A549 (cell line): ENCODE measurements at regions not wholly inside any gene's neighbourhood (a gene's known extent, or its start where the extent isn't known, plus 50 kb on each side); places are given as distances from the start of the nearest gene placed in this dataset.
"Not testable (repeated sequence)": the region's sequence is repeated elsewhere in the genome, so short reads cannot be mapped to it uniquely, and the experiment has no call there.

Experiments
- ATAC-seq, 2 experiments: fragments of 200-7000 bp in 1 of 2; fragments of >200 bp in 1 of 2; cut with Nextera tagmentation in 1 of 2; cut with Tn5 transposase in 1 of 2; 3 replicates each; pipeline versions ENCODE4 v1.8.0 to v1.9.1; 2018 to 2020; ENCODE audit warnings: mild to moderate bottlenecking in 1 of 2, moderate library complexity in 1 of 2
- CTCF ChIA-PET: fragments of 300-600 bp; sonication (Branson Sonifier 250); formaldehyde crosslinking; extraction: SDS; loops from one replicate; lab custom pipeline; 2021; ENCODE audit warnings: antibody characterized with exemption, inconsistent platforms; lab: Yijun Ruan, JAX
- POLR2A ChIA-PET: fragments of 350-600 bp; formaldehyde crosslinking; extraction: SDS; loops from one replicate; lab custom pipeline; 2021; ENCODE audit warnings: antibody characterized with exemption, inconsistent platforms; lab: Yijun Ruan, JAX
- DNase-seq, 2 experiments: peaks; one replicate each; pipeline versions ENCODE4 v3.0.0 to v3.0.0-alpha.2; 2011 to 2016; ENCODE audit warnings: low read depth in 1 of 2, low spot score in 1 of 2
- FAIRE-seq: peaks from 2 replicates; lab custom pipeline; 2011; peaks lifted over from hg19 to GRCh38; lab: Jason Lieb, UNC
- H3K27ac ChIP-seq, 2 experiments: fragments of >200 bp; sonication (Bioruptor Twin); formaldehyde crosslinking; 3 replicates each; pipeline ENCODE4 v1.5.1; 2016 to 2017
- H3K4me1 ChIP-seq: fragments of >200 bp; sonication (Bioruptor Twin); formaldehyde crosslinking; 3 replicates; pipeline ENCODE4 v1.6.1; 2016
- H3K4me2 ChIP-seq: fragments of >200 bp; sonication (Bioruptor Twin); formaldehyde crosslinking; 3 replicates; pipeline ENCODE4 v1.6.1; 2016
- H3K4me3 ChIP-seq: fragments of >200 bp; sonication (Bioruptor Twin); formaldehyde crosslinking; 3 replicates; pipeline ENCODE4 v1.5.1; 2016
- H3K9me3 ChIP-seq: fragments of >200 bp; sonication (Bioruptor Twin); formaldehyde crosslinking; 3 replicates; pipeline ENCODE4 v1.6.1; 2016
- CBX2 ChIP-seq: fragments of 200-600 bp; sonication (generic); IDR thresholded peaks from 2 replicates; pipeline ENCODE4 v1.6.1; 2016; ENCODE audit warnings: low read depth, mild to moderate bottlenecking, borderline replicate concordance
- CBX8 ChIP-seq: fragments of 200-600 bp; sonication (generic); IDR thresholded peaks from 2 replicates; pipeline ENCODE4 v1.6.1; 2016
- EHF ChIP-seq: fragments of 250-450 bp; sonication (Bioruptor Pico); IDR thresholded peaks from 2 replicates; pipeline ENCODE4 v1.5.0; 2020; ENCODE audit warnings: mild to moderate bottlenecking
- FOSL2 ChIP-seq, 2 experiments: fragments of 450-650 bp in 1 of 2; fragments of >200 bp in 1 of 2; sonication (Bioruptor Twin) in 1 of 2; formaldehyde crosslinking; IDR thresholded peaks; 2 replicates each; pipeline versions ENCODE4 v1.5.0 to v1.6.1; 2016 to 2020; ENCODE audit warnings: mild to moderate bottlenecking in 1 of 2, moderate library complexity in 1 of 2
- FOXS1 ChIP-seq: fragments of 250-450 bp; sonication (Bioruptor Pico); IDR thresholded peaks from 2 replicates; pipeline ENCODE4 v1.5.0; 2020; ENCODE audit warnings: mild to moderate bottlenecking, moderate library complexity
- GATA3 ChIP-seq: IDR thresholded peaks from 2 replicates; pipeline ENCODE4 v1.6.1; 2012; ENCODE audit warnings: borderline replicate concordance
- HDAC2 ChIP-seq: fragments of 200-600 bp; sonication (generic); IDR thresholded peaks from 2 replicates; pipeline ENCODE4 v1.6.1; 2016
- HEYL ChIP-seq: fragments of 250-450 bp; sonication (Bioruptor Pico); IDR thresholded peaks from 2 replicates; pipeline ENCODE4 v1.8.0; 2021; ENCODE audit warnings: mild to moderate bottlenecking, moderate library complexity
- HOXA7 ChIP-seq: fragments of 250-450 bp; sonication (Bioruptor Pico); IDR thresholded peaks from 2 replicates; pipeline ENCODE4 v1.5.0; 2020; ENCODE audit warnings: mild to moderate bottlenecking, moderate library complexity
- HOXB13 ChIP-seq: fragments of 250-450 bp; sonication (Bioruptor Pico); IDR thresholded peaks from 2 replicates; pipeline ENCODE4 v1.5.0; 2020; ENCODE audit warnings: low read depth, mild to moderate bottlenecking, moderate library complexity
- MYC ChIP-seq: IDR thresholded peaks from 2 replicates; pipeline ENCODE4 v1.6.1; 2012; ENCODE audit warnings: mild to moderate bottlenecking, inconsistent platforms, low read length, improper control_type of control experiment, borderline replicate concordance
- POLR2A ChIP-seq: IDR thresholded peaks from 2 replicates; pipeline ENCODE4 v1.6.1; 2012; ENCODE audit warnings: mild to moderate bottlenecking, low read length
- RNF2 ChIP-seq: fragments of 200-600 bp; sonication (generic); IDR thresholded peaks from 2 replicates; pipeline ENCODE4 v1.6.1; 2016; ENCODE audit warnings: low read depth, mild to moderate bottlenecking, antibody characterized with exemption, moderate library complexity, borderline replicate concordance
- SMC3 ChIP-seq: fragments of >200 bp; sonication (Bioruptor Twin); formaldehyde crosslinking; IDR thresholded peaks from 3 replicates; pipeline ENCODE4 v1.6.1; 2018; ENCODE audit warnings: inconsistent platforms
- TFCP2L1 ChIP-seq: fragments of 250-450 bp; sonication (Bioruptor Pico); IDR thresholded peaks from 2 replicates; pipeline ENCODE4 v1.5.0; 2021; ENCODE audit warnings: mild to moderate bottlenecking
- TP53 ChIP-seq: fragments of 250-450 bp; sonication (Bioruptor Pico); IDR thresholded peaks from 2 replicates; pipeline ENCODE4 v1.5.0; 2021; ENCODE audit warnings: mild to moderate bottlenecking, moderate library complexity
- ZC3H11A ChIP-seq: fragments of 450-650 bp; IDR thresholded peaks from 2 replicates; pipeline ENCODE4 v1.6.1; 2014; ENCODE audit warnings: antibody characterized with exemption, mild to moderate bottlenecking
- ZFP36 ChIP-seq: fragments of 450-650 bp; IDR thresholded peaks from 2 replicates; pipeline ENCODE4 v1.6.1; 2014; ENCODE audit warnings: borderline replicate concordance; ENCODE audit not compliant: partially characterized antibody
- ZNF302 ChIP-seq: fragments of 250-450 bp; sonication (Bioruptor Pico); IDR thresholded peaks from 2 replicates; pipeline ENCODE4 v1.9.0; 2021; ENCODE audit warnings: inconsistent platforms, mild to moderate bottlenecking, moderate library complexity
- WGBS: methylation state at CpG from one replicate; pipeline ENCODE4 v1.1.6; 2017; ENCODE audit errors: missing lambda C conversion rate; 5-methylcytosine and 5-hydroxymethylcytosine counted together
- TF ChIP-seq, protein P1 (sequence below): IDR thresholded peaks from 2 replicates; pipeline ENCODE4 v1.6.1; 2012
- TF ChIP-seq, protein P2 (sequence below): fragments of 150-350 bp; IDR thresholded peaks from 2 replicates; pipeline ENCODE4 v1.6.1; 2014; ENCODE audit warnings: low read depth, mild to moderate bottlenecking, low read length
- TF ChIP-seq, protein P3 (sequence below): fragments of >200 bp; sonication (Bioruptor Twin); formaldehyde crosslinking; IDR thresholded peaks from 3 replicates; pipeline ENCODE4 v1.6.1; 2016

DNA sequence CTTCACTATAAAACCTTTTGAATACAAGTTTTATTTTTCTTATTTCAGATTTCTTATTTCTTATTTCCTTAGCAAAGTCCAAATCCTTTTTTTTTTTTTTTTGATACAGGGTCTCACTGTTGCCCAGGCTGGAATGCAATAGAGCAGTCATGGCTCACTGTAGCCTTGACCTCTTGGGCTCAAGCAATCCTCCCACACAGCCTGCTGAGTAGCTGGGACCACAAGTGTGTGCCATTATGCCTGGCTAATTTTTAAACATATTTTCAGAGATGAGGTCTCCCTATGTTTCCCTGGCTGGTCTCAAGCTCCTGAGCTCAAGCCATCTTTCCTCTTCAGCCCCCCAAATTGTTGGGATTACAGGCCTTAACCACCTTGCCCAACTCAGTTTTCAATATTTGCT is 334.3 kb downstream of the DLEU7 start (continued):
- no peak for TF ChIP-seq HOXB13 (CRISPR knock-in tag)
- no peak for TF ChIP-seq MYC
- TF ChIP-seq POLR2A: no peak

DNA sequence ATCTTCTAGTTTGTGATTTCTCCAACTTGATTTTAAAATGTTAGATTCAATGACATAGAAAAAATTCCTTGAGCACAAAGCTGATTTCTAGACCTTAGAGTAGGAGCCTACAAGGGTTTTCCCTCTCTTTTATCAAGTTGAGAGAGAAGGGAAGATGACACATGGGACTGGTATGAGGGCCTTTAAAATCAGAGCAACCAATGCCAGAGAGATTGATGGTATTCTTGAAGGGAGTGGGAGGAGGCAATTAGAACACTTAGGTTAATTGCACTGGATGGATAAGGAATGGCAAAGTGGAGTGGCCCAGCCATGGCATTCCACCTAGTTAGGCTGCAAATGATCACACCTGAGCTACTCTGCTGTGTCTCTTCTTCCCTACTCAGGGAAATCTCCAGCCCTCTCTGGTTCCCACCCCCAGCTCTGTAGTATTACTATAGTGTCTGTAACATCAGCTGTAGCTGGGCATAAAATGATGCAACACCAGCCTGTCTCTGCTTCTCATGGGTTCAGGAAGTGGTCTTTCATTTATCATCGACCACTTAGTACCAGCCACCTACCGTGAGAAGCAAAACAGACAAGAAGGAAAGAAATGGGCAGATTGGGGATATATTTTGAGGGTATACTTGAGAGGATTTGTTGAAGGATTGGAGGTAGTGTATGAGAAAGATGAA is 333.6 kb downstream of the DLEU7 start:
- Histone ChIP-seq H3K27ac (no peak overlapping the region), H3K4me2 (no peak overlapping the region), H3K9me3 (no peaks in the 10 kb centered on the region), H3K4me3 (no peak overlapping the region), H3K4me1 (peaks cover 10% of the 10 kb centered on the region; the same call in 2 of the 3 replicates)
- 55% methylated on average over 2 of the region's 2 CpGs for WGBS
- ChIA-PET POLR2A (no interaction called here), CTCF (no interaction called here)
- DNase-seq: no peak
- FAIRE-seq: no peak
- ATAC-seq: no peak
- TF ChIP-seq CBX2 (no peak), ZNF302 (no peak), HOXA7 (CRISPR knock-in tag) (no peak), EHF (CRISPR knock-in tag) (no peak), TP53 (CRISPR knock-in tag) (no peak), ZFP36 (no peak), CBX8 (no peak), GATA3 (no peak), HDAC2 (no peak), MYC (no peak)

DNA sequence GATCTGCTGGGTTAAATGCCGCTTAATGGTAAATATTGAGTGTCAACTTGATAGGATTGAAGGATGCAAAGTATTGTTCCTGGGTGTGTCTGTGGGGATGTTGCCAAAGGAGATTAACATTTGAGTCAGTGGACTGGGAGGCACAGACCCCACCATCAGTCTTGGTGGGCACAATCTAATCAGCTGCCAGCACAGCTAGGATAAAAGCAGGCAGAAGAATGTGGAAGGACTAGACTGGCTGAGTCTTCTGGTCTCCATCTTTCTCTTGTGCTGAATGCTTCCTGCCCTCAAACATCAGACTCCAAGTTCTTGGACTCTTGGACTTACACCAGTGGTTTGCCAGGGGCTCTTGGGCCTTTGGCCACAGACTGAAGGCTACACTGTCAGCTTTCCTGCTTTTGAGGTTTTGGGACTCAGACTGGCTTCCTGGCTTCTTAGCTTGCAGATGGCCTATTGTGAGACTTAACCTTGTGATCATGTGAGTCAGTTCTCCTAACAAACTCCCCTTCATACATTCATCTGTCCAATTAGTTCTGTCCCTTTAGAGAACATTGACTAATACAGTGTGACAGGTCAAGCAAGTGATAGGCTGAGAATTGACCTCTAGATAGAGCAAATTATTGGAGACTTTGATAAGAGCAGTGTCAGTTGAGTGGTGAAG is 332.5 kb downstream of the DLEU7 start:
- FAIRE-seq, DNase-seq, H3K4me1 ChIP-seq, H3K27ac ChIP-seq, H3K9me3 ChIP-seq, ATAC-seq, H3K4me2 ChIP-seq, POLR2A ChIA-PET, H3K4me3 ChIP-seq, CTCF ChIA-PET: not testable (repeated sequence)
- 0% methylated on average over 1 of the region's 1 CpG for whole genome bisulfite sequencing

DNA sequence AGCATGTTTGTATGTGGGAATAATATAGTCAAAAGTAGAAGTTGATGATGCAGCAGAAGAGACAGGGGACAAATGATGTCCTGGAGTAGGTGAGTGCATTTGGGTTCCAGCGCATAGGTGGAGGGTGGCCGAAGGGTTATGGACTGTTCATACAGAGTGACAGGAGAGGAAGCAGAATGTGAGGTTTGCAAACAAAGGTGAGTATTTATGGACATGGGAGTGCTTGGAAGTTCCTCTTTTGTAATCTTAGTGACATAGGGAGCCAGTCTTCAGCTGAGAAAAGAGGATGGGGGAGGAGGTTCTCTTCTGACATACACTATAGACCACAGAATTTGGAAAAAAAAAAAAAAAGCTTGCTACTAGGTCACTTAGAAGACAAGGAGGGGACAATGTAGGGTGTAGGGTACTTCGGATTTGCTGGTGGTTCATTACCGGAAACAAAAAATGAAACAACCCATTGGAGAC is 331.6 kb downstream of the DLEU7 start:
- Histone ChIP-seq H3K4me3 (no peak overlapping the region), H3K27ac (no peak overlapping the region), H3K9me3 (no peaks in the 10 kb centered on the region), H3K4me2 (no peak overlapping the region), H3K4me1 (peaks cover 10% of the 10 kb centered on the region; the same call in 2 of the 3 replicates)
- DNase-seq: no peak
- no peak for ATAC-seq
- no peak for FAIRE-seq
- POLR2A ChIA-PET: no interaction called here
- TF ChIP-seq, protein P1, sequence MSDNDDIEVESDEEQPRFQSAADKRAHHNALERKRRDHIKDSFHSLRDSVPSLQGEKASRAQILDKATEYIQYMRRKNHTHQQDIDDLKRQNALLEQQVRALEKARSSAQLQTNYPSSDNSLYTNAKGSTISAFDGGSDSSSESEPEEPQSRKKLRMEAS: no peak
- TF ChIP-seq, protein P2, sequence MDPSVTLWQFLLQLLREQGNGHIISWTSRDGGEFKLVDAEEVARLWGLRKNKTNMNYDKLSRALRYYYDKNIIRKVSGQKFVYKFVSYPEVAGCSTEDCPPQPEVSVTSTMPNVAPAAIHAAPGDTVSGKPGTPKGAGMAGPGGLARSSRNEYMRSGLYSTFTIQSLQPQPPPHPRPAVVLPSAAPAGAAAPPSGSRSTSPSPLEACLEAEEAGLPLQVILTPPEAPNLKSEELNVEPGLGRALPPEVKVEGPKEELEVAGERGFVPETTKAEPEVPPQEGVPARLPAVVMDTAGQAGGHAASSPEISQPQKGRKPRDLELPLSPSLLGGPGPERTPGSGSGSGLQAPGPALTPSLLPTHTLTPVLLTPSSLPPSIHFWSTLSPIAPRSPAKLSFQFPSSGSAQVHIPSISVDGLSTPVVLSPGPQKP: no peak
- TF ChIP-seq SMC3 (no peak), ZNF302 (no peak), FOSL2 (IDR thresholded peaks at IDR 0.05) (no peak), FOSL2 (CRISPR knock-in tag; IDR thresholded peaks at IDR 0.05) (no peak), ZC3H11A (no peak), TFCP2L1 (CRISPR knock-in tag) (no peak), HEYL (no peak), RNF2 (no peak), FOXS1 (CRISPR knock-in tag) (no peak)
- TF ChIP-seq, protein P3, sequence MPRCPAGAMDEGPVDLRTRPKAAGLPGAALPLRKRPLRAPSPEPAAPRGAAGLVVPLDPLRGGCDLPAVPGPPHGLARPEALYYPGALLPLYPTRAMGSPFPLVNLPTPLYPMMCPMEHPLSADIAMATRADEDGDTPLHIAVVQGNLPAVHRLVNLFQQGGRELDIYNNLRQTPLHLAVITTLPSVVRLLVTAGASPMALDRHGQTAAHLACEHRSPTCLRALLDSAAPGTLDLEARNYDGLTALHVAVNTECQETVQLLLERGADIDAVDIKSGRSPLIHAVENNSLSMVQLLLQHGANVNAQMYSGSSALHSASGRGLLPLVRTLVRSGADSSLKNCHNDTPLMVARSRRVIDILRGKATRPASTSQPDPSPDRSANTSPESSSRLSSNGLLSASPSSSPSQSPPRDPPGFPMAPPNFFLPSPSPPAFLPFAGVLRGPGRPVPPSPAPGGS: no peak
- CTCF ChIA-PET: no interaction called here
- WGBS: 83% methylated on average over 4 of the region's 4 CpGs
